Right lung (tissue), 2 donors: ENCODE measurements at regions not wholly inside any gene's neighbourhood (a gene's known extent, or its start where the extent isn't known, plus 50 kb on each side); places are given as distances from the start of the nearest gene placed in this dataset.
"Not testable (repeated sequence)": the region's sequence is repeated elsewhere in the genome, so short reads cannot be mapped to it uniquely, and the experiment has no call there.

Experiments used
- DNase-seq, 2 donors: peaks; one replicate each; pipeline ENCODE4 v3.0.0-alpha.2; 2013

DNA sequence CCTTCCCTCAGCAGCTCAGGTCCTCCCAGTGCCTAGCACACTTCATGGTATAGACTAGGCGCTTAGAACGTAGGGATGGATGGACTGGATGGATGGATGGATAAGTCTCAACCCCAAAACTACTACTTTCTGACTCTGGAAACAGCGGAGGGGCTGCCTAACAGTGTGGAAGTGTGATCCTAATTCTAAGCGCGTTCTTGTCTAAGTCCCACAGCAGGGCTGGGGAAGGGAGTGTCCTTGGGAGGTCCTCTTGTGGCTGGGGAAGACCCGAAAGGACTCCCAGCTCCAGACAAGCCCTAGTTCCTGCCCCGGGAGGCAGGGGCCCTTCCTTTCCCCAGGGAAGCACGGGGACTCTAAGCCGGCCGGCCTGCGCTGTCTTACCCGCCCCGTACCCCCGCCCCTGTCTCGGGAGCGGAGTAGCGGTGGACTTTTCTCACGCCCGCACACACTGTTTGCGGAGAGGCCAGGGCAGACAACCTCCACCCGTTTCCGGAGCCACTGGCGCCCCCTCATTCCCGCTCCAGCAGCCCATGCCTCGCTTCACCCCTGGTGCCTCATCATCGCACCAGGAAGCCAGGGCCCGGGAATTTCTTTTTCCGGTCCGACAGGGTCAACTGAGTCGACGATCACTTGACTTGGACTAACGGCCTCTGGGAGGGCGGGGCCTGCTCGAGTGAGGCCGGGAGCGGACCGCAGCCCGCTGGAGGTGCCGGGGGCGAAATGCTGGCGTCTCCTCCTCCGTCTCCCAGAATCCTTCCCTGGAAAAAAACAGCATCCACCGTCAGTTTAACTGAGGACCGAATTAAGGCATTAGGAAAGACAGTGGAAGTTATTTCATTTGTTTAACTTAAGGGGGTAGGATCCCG is 133.3 kb downstream of the TBC1D2B start:
- peak; percentile 75 to 80 for DNase-seq

GRCh38 chr15:77942611-77943211 is 134.8 kb downstream of the TBC1D2B start:
- DNase-seq = no peak

DNA sequence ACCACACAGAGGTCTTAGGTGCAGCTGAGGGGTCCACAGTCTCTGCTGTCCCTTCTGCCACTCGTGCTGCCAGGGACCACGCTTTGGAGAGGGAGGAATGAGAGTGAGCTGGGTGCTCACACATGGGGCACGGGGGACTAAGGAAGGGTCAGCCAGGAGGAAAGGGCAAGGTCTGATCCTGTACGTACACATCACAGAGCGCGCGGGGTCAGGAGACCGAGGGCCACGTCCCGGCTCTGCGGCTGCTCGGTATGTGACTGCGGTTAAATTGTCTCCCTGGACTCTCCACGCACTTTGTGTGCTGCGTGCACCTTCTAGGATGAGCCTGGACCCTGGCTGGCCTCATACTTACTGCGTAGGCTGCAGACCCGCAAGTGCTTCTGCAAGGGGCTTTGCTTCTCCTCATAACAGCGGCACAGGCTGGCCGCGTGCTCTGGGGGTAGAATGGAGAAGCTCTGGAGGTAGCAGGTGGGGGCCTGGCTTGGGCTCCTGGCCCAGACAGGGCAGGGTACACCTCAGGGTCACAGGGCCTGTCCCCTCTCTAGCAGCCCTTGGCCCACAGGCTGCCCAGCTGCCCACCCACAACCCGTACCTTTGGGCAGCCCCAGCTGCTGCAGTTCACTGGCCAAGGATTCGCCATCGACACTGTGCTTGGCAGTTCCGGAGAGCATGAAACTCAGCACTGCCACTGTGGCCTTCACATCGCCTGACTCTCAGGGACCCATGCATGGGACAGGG is 136.3 kb downstream of the TBC1D2B start:
- DNase-seq = not testable (repeated sequence)

DNA sequence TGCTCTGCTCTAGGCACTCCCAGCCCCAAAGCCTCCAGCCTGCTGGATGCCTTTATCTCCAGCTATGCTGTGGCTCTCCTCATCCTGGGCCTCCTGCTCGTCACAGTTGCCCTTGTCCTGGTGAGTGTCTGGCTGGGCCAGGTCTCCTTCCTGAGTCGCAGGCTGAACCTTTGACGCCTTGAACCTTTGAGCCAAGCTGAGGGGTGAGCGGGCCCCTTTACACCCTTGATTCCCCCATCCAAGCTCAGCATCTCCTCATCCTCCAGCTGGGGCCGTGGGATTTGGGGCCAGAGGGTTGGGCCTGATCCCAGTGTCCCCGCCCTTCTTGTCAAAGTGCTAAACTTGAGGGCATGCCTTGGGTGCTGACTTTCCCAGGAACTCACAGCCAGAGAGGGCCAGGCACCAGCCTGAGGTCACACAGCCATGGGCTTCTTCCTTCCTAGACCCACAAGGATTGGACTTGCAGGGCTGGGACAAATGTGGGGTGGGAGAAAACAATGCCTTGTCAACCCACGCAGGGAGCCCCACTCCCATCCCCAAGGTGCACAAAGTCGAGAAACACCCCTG is 137.0 kb downstream of the TBC1D2B start:
- no peak for DNase-seq

DNA sequence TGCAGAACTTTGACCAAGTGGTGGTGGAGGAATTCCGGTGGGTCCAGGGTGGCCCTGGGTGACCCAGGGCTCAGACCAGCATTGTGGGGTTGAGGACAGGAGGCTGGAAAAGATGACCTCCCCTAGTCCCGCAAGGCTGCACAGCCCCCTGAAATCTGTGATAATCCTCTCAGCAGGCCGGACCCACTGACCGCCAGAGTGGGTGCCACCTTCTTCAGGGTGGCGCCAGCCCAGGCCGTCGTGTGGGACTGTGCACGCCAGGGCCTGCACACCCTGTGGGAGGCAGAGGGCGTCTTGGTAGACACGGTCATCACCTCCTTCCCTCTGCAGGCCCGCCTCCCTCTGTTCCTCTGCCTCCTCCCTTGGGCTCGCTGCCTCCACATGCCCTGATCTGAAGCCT is 137.7 kb downstream of the TBC1D2B start:
- no peak for DNase-seq

- peak in 1 of 2 donors; percentile 17 for DNase-seq
Measured at GRCh38 chr15:77939026-77939425, 138.5 kb downstream of the TBC1D2B start.

DNA sequence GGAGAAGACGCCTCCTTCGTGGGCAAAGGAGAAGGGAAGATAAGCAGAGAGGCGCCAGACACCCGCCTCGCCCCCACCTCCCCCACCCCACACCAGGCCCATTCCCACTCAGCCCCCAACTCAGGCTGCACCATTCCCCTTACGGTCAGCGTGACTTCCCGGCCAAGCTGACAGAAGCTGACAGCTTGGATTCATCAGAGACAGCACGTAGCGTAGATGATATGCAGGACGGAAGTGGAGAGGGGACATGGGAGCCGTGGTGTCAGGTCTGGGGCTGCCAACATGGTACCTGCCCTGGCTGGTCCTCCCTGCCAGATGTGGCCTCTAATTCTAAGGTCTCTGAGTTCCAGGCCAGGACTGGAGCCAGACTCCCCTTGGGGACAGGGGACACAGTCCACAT is 139.0 kb downstream of the TBC1D2B start:
- peak; percentile 65 for DNase-seq

- DNase-seq = not testable (repeated sequence)
Measured at GRCh38 chr15:77936567-77936966, 140.9 kb downstream of the TBC1D2B start.

- not testable (repeated sequence) for DNase-seq
Measured at GRCh38 chr15:77934516-77934915, 143.0 kb downstream of the TBC1D2B start.

DNA sequence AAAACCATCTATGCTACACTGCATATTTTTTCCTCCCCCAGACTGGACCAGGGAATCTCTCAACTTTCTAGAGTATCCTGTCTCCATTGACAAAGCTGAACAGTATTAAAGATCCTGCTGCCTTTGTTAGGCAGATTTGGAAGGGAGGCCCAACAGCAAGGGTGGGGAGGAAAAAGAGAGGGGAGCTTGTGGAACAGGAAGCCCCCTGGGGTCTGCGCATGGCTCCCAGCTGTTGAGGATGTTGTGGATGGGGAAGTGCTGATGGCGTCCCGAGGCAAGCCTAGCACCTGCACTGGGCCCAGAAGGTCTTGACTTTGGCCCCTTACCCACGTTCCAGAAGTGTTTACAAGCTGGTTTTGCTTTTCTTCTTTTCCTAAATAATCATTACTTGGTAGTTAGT is 146.6 kb downstream of the TBC1D2B start:
- not testable (repeated sequence) for DNase-seq

- not testable (repeated sequence) for DNase-seq
Measured at GRCh38 chr15:77930490-77930889, 147.0 kb downstream of the TBC1D2B start.

DNA sequence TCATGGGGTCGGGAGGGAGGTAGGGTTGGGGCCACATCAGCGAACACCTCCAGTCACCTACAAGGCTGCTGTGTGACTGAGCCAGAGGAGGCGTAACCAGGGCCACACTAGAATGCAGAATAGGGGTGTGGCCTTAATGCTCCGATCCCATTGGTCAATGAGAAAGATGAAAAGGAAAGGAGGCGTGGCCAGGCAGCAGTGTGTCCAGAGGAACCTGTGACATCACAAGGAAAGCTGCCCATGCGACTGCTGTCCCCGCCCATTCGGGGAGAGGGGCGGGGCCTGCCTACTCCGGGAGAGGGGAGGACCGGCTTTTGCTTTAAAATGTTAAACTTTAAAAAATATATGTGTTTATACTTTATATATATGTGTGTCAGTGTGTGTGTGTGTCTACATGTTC is 150.7 kb downstream of the TBC1D2B start:
- not testable (repeated sequence) for DNase-seq

DNA sequence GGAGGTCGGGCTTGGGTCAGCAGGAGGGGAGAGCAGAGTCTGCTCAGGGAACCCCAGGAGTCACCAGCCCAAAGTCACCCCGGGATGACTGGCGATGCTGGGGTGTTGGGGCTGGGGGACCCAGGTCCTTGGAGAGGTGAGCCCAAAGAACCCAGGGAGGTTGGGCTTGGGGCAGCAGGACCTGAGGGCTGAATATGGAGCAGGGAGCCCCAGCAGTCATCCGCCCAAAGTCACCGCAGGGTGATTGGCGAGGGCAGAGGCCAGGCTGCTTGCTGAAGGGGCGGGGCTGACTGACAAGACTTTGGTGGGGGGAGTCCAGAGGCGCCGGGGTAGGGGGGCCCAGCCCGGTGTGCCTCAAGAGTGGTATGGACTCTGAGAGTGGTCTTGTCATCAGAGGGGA is 151.2 kb downstream of the TBC1D2B start:
- not testable (repeated sequence) for DNase-seq

GRCh38 chr15:77925101-77925500 is 152.4 kb downstream of the TBC1D2B start:
- not testable (repeated sequence) for DNase-seq

- no peak for DNase-seq
Measured at GRCh38 chr15:77921664-77922063, 155.8 kb downstream of the TBC1D2B start.

DNA sequence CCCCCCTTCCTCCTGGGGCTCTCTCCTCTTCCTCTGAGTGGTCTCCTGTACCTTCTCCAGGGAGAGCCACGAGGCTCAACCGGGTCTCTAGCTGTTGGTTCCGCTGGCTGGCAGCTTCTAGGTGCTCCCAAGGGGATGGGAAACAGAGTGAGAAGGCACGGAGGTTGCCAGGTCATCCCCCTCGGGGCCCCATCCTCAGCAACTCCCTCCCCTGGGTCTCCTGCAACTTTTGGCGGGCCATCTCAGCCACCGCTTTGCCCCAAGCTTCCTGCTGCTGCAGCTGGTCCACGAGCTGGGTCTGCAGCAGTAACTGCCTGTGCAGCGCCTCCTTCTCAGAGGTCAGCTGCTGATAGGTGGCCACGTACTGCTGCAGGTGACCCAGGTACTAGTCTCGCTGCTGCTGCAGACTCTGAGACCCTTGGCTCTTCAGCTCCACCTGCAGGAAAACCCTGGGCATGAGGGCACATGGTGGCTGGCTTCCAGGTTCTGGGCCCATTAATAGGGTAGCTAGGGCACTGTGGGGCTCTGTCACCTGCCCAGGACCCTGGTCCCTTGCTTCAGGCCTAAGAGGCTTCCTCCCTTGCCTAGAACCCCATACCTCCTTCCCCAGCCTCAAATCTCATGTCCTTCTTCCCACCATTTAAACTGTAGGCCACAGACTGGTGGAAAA is 160.4 kb downstream of the TBC1D2B start:
- not testable (repeated sequence) for DNase-seq

DNA sequence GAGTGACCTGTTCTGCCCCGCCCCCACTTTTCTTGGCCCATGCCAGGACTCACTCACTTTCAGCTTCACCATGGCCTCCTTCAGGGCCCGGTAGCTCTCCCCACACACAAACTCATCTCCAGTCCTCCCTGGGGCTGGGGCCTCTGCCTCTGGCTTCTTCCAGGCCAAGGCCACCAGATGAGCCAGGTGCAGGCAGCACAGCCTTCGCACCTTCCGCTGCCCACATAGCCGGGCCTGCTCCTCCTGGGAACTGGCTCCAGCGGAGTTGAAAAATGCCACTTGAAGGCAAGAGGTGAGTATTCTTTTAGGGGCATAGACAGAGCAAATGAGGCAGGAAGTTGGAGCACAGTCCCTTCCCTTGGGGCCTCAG is 161.6 kb downstream of the TBC1D2B start:
- DNase-seq = not testable (repeated sequence)

DNA sequence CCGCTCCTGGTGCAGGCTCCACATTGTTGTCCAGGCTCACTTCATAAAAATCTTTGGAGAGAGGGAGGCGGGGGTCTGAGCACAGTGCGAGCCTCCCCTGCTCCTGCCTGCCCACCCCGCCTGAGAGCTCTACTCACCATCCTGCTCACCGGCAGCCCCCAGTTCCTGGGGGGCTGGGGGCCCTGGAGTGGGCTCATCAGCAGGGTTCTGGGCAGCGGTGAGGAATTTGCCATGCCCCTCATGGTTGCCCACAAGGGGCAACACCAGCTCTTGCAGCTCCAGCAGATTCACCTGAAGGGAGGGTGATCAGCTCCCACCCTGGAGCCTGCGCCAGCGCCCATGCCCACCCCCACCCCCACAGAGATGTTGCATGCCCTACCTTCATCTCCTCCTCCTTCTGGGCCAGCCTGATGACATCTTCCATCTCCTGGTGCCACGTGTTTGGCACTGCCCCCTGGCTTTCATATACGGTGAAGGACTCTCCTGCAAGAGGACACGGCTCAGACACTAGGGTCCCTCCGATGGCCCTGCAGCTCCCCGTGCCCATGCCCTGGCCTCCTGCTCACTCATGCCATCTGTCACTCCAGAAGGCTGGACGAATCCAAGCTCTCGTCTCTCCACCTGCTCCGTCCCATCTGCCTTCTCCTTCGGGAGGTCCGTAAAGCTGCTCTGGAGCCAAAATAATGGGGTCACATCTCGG is 162.1 kb downstream of the TBC1D2B start:
- DNase-seq = no peak

DNA sequence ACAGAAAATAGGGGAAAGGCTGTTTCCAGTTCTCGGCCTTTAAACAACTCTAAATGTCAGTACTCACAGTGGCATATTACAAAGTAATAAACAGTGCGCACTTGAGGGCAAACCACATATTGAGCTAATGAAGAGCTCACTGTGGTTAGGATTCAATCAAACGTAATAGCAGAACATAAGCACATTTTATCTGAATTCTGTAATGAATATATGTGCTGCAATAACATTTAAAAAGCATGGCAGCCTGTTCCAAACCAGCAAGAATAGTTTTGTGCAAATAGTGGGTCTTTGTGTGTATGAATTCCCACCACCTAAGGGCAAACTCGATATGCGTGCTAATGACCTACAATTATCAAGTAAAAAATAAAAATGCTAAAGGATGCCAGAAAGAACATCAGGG is 163.0 kb downstream of the TBC1D2B start:
- not testable (repeated sequence) for DNase-seq

GRCh38 chr15:77910030-77910911 is 167.2 kb downstream of the TBC1D2B start:
- peak; percentile 78 to 86 for DNase-seq
